GM18951 (cell line): ENCODE measurements at regions not wholly inside any gene's neighbourhood (a gene's known extent, or its start where the extent isn't known, plus 50 kb on each side); places are given as distances from the start of the nearest gene placed in this dataset.

Source experiments
- POLR2A ChIP-seq: IDR thresholded peaks from 4 replicates; pipeline ENCODE4 v1.6.1; 2011; ENCODE audit warnings: mild to moderate bottlenecking; ENCODE audit not compliant: insufficient read length, insufficient read depth; ENCODE audit errors: extremely low read depth
- in situ Hi-C: fragments of 300-500 bp; cut with MboI; formaldehyde crosslinking; loops from one replicate; pipeline ENCODE4 v1.12.0; 2022; ENCODE audit warnings: low sequenced_read_pairs, mixed read lengths, inconsistent platforms; ENCODE audit not compliant: unreplicated experiment

DNA sequence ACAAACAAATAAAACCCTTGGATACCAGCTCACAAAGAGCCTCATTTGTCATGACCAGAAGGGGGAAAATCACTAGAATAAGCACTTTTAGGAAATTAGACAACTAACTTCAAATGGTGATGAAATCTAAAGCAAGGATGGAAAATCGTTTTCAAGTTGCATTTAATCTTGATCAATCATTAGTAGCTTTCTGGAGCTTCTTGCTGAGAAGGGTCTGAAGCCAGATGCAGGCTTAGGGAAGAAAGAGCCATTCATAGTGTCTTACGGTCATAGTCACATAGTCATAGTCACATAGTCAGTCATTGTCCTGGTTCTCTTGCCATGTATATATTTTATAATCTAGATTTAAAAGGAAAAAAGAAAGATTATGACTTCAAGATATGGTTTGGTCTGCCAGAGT is 610.5 kb downstream of the ACTL7B start:
- no peak for TF ChIP-seq POLR2A
- in situ Hi-C loops, result no loop called here

DNA sequence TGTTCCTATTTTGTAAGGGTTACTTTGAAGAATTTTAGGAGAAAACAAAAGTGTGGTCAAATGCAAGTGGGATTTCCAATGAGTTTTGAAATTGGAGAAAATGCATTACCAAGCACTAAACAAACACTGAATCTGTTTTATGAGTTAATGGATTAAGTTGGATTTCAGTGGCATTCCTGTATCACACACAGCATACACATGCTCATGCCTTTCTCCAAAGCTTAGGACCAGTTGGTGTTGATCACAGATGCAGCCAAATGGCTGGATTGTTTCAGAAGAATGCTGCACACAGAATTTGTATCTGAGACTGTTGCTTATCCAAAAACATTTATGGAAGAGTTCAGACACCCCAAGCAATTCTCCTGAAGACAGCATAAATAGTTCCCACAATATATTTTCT is 611.1 kb downstream of the ACTL7B start:
- TF ChIP-seq POLR2A, result no peak
- in situ Hi-C loops, result no loop called here

- no peak for TF ChIP-seq POLR2A
Observed at GRCh38 chr9:108241384-108242073, 614.3 kb downstream of the ACTL7B start.

GRCh38 chr9:108239696-108240321 is 616.0 kb downstream of the ACTL7B start:
- in situ Hi-C loops, result no loop called here
- TF ChIP-seq POLR2A, result no peak

More at GRCh38 chr9:108241384-108242073, 614.3 kb downstream of the ACTL7B start:
- in situ Hi-C loops, result no loop called here

- in situ Hi-C loops, result no loop called here
- TF ChIP-seq POLR2A, result no peak
Observed at GRCh38 chr9:108235609-108236008, 620.2 kb downstream of the ACTL7B start.

- in situ Hi-C loops, result no loop called here
- no peak for TF ChIP-seq POLR2A
Observed at GRCh38 chr9:108234811-108235210, 621.0 kb downstream of the ACTL7B start.

- in situ Hi-C loops, result no loop called here
Observed at GRCh38 chr9:108225149-108225800, 630.5 kb downstream of the ACTL7B start.

DNA sequence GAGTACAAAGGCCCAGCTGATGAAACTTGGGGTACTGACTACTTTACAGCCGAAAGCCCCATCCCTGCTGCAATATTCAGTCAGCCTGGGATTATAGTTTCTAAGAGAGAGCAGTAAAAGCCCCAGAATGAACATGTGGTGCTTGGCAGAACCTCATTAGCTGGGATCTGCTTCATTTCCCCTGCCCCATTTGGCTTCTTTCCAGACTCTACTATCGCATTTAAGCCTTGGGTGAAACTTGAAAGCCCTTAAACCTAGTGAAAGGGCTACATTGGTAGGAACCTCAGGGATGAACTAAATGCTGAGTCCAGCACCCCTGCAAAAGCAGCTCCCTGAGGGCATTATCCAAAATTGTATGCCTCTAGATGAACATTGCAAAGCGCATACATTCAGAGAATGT is 631.1 kb downstream of the ACTL7B start:
- in situ Hi-C loops, result no loop called here
- no peak for TF ChIP-seq POLR2A

More at GRCh38 chr9:108225149-108225800, 630.5 kb downstream of the ACTL7B start:
- TF ChIP-seq POLR2A, result no peak

- in situ Hi-C loops, result no loop called here
- TF ChIP-seq POLR2A, result no peak
Observed at GRCh38 chr9:108219664-108220063, 636.1 kb downstream of the ACTL7B start.

DNA sequence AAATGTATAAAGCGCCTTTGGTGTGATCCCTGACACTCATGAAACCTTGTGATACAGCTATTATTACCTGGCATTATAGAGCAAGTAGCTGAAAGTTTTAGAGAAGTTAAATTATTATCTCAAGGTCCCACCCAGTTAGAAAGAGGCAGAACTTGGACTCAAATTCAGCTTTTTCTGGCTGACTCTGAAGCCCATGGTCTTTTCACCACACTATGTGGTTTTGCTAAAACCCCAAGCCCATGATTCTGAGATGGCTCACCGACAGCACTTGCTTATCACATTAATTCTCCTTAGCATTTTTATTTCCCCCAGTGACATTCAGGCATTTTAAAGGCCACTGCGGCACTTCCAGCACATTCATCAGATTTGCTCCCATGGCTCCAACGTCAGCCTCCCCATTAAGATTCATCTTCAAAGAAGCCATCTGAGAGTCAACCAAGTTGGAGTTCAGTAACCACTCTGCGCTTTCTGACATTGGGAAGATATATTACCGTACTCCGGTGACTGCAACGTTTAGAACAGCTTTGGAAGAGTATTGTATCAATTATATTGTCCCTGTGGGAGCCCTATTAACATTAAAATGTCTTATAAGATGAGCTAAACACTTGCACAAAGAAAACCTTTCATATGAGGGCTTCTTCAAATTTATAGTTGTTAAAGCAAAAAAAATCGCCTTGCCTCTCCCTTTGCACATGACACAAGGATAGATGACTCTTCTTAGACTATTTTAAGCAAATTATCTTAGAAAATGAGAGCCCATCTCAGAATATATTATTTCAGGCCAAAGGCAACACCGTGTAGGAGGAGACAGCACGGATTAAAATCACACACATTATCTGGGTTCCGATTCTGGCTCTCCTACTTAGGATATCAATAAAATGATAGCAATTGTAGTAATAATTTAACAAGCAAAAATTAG is 638.1 kb downstream of the ACTL7B start:
- in situ Hi-C loops, result no loop called here
- no peak for TF ChIP-seq POLR2A

DNA sequence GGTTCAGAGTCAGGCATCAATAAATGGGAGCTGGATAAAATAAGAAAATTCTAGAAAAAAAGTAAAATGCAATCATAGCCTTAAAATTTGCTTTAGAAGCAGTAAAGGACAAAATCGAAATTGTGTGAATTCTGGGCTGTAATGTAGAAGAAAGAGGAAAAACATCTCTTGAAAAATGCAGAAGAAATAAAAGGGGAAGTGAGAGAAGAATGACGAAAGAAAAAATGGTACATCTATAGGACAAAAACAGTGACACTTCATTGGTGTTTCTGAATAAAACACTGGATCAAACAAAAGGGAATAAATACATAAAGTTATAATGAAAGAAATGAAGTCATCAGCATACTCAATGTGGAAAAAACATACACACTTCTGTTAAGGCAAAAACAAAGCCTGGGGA is 642.3 kb downstream of the ACTL7B start:
- in situ Hi-C loops, result no loop called here

GRCh38 chr9:108212184-108212583 is 643.6 kb downstream of the ACTL7B start:
- in situ Hi-C loops, result no loop called here
- TF ChIP-seq POLR2A, result no peak

More for the DNA sequence above, 642.3 kb downstream of the ACTL7B start:
- TF ChIP-seq POLR2A, result no peak

GRCh38 chr9:108211411-108211955 is 644.3 kb downstream of the ACTL7B start:
- in situ Hi-C loops, result no loop called here
- no peak for TF ChIP-seq POLR2A

- TF ChIP-seq POLR2A, result no peak
- in situ Hi-C loops, result no loop called here
Observed at GRCh38 chr9:108209132-108209685, 646.6 kb downstream of the ACTL7B start.
